ENCODE measurements at regions not wholly inside any gene's neighbourhood (a gene's known extent, or its start where the extent isn't known, plus 50 kb on each side); places are given as distances from the start of the nearest gene placed in this dataset.
"Not testable (repeated sequence)": the region's sequence is repeated elsewhere in the genome, so short reads cannot be mapped to it uniquely, and the experiment has no call there.

GRCh38 chr20:53863535-53863922, 206.9 kb downstream of the BCAS1 start:
- TF ChIP-seq CTCF (IDR thresholded peaks at IDR 0.05; ENCODE audit: insufficient read depth, low read length, poor library complexity, severe bottlenecking); EZH2phosphoT487 (conservative IDR thresholded peaks at IDR 0.05; ENCODE audit: low read length): not testable (repeated sequence)

All from SU-DHL-6 (cell line).